HepG2 (cell line): ENCODE measurements at regions not wholly inside any gene's neighbourhood (a gene's known extent, or its start where the extent isn't known, plus 50 kb on each side); places are given as distances from the start of the nearest gene placed in this dataset.

Source experiments
- ATAC-seq: fragments of 200-7000 bp; cut with Tn5 transposase; 3 replicates; pipeline ENCODE4 v1.9.1; 2020; ENCODE audit warnings: mild to moderate bottlenecking, moderate library complexity
- BruUV-seq: library from RNA; stranded (reverse); fragments of 400-500 nt; replicated peaks from 2 replicates; lab custom pipeline; 2021; lab: Mats Ljungman, UMichigan
- CTCF ChIA-PET: fragments of 300-600 bp; formaldehyde crosslinking; extraction: SDS; loops from one replicate; lab custom pipeline; 2021; ENCODE audit warnings: low total read pairs, inconsistent platforms, low intra/inter-chr PET ratio; lab: Yijun Ruan, JAX
- POLR2A ChIA-PET: fragments of 350-600 bp; sonication (Branson Sonifier 250); formaldehyde crosslinking; loops from one replicate; lab custom pipeline; 2020; ENCODE audit warnings: antibody characterized with exemption, inconsistent platforms; lab: Yijun Ruan, JAX
- DNase-seq: peaks from one replicate; pipeline ENCODE4 v3.0.0-alpha.2; 2015; ENCODE audit warnings: low spot score
- FAIRE-seq: peaks from 3 replicates; lab custom pipeline; 2011; peaks lifted over from hg19 to GRCh38; lab: Jason Lieb, UNC
- H2AFZ ChIP-seq: one replicate; pipeline ENCODE4 v1.6.1; 2011; ENCODE audit warnings: low read length, inconsistent platforms
- H3K27ac ChIP-seq: fragments of 300-600 bp; 3 replicates; pipeline ENCODE4 v1.8.0; 2011; ENCODE audit warnings: mixed run types, mild to moderate bottlenecking, mixed read lengths, low read length, inconsistent platforms; ENCODE audit not compliant: insufficient read depth; ENCODE audit errors: extremely low read length
- H3K27me3 ChIP-seq, 2 experiments: fragments of 200-600 bp in 1 of 2; 2 replicates in 1 of 2; 3 replicates in 1 of 2; pipeline versions ENCODE4 v1.6.0 to v1.8.0; 2011; ENCODE audit warnings: low read length in 2 of 2, mild to moderate bottlenecking in 2 of 2, moderate library complexity in 2 of 2, inconsistent platforms in 1 of 2; ENCODE audit not compliant: insufficient read depth in 2 of 2, control insufficient read depth in 1 of 2
- H3K36me3 ChIP-seq, 2 experiments: fragments of 200-600 bp in 1 of 2; replicated peaks in 1 of 2; 2 replicates in 1 of 2; 3 replicates in 1 of 2; pipeline versions ENCODE4 v1.5.1 to v1.8.0; 2011; ENCODE audit warnings: low read length in 2 of 2, inconsistent platforms in 1 of 2; ENCODE audit not compliant: insufficient read depth in 2 of 2, control insufficient read depth in 1 of 2
- H3K4me1 ChIP-seq: 2 replicates; pipeline ENCODE4 v1.5.1; 2012; ENCODE audit warnings: low read length, inconsistent platforms; ENCODE audit not compliant: insufficient read depth
- H3K4me2 ChIP-seq: 2 replicates; pipeline ENCODE4 v1.6.0; 2011; ENCODE audit warnings: low read depth, low read length, inconsistent platforms
- H3K4me3 ChIP-seq, 3 experiments: fragments of 200-600 bp in 1 of 3; sonication (generic), shearing (Covaris generic) in 1 of 3; replicated peaks in 1 of 3; 2 replicates each; pipeline ENCODE4 v1.5.1; 2011 to 2016; ENCODE audit warnings: low read length in 3 of 3, inconsistent platforms in 2 of 3, low read depth in 2 of 3, mild to moderate bottlenecking in 2 of 3, control low read depth in 1 of 3, mixed read lengths in 1 of 3; ENCODE audit not compliant: insufficient read depth in 1 of 3
- H3K79me2 ChIP-seq: one replicate; pipeline ENCODE4 v1.6.1; 2011; ENCODE audit warnings: low read length, inconsistent platforms; ENCODE audit not compliant: insufficient read depth
- H3K9ac ChIP-seq: 2 replicates; pipeline ENCODE4 v1.6.0; 2011; ENCODE audit warnings: mild to moderate bottlenecking, low read depth, low read length, inconsistent platforms; ENCODE audit not compliant: insufficient read depth
- H3K9me3 ChIP-seq: 2 replicates; pipeline ENCODE4 v1.5.1; 2012; ENCODE audit warnings: mild to moderate bottlenecking, low read length
- H4K20me1 ChIP-seq: 2 replicates; pipeline ENCODE4 v1.6.0; 2011; ENCODE audit warnings: inconsistent platforms, mild to moderate bottlenecking, low read length, moderate library complexity; ENCODE audit not compliant: insufficient read depth
- AGO2 ChIP-seq: fragments of 200-400 bp; formaldehyde crosslinking; optimal IDR thresholded peaks from 2 replicates; pipeline ENCODE3; 2017; ENCODE audit warnings: mild to moderate bottlenecking, low read depth, low read length, moderate library complexity
- ARID3A ChIP-seq: IDR thresholded peaks from 2 replicates; pipeline ENCODE4 v1.6.1; 2012; ENCODE audit warnings: low read depth, low read length, improper control_type of control experiment
- MNT ChIP-seq: fragments of 450-650 bp; IDR thresholded peaks from 2 replicates; pipeline ENCODE4 v1.6.1; 2016
- ZNF275 ChIP-seq: sonication (generic); formaldehyde crosslinking; IDR thresholded peaks from 2 replicates; pipeline ENCODE4 v1.8.0; 2022; ENCODE audit warnings: missing genetic modification reagents, mild to moderate bottlenecking, inconsistent platforms, borderline replicate concordance
- WGBS: methylation state at CpG from one replicate; pipeline ENCODE4 v1.1.6; 2017; ENCODE audit warnings: low lambda C conversion rate; 5-methylcytosine and 5-hydroxymethylcytosine counted together
- in situ Hi-C: cut with HindIII; loops from 2 replicates; pipeline ENCODE4 v1.10.0; 2017; ENCODE audit warnings: low pct_unique_long_range_greater_than_20kb; ENCODE audit not compliant: extremely low pct_ligation_motif_present
- intact Hi-C: fragments of 100-400 bp; cut with micrococcal nuclease; formaldehyde crosslinking; loops from one replicate; pipeline ENCODE4 v1.10.0; 2022; ENCODE audit not compliant: unreplicated experiment

GRCh38 chr2:138831154-138831553 lies 51.0 kb upstream of the NXPH2 start:
- FAIRE-seq = no peak
- Histone ChIP-seq H3K27ac (no peak overlapping the region), H3K27me3 (no peaks in the 10 kb centered on the region), H3K4me3 (no peak overlapping the region), H3K79me2 (no peaks in the 10 kb centered on the region), H3K9me3 (no peaks in the 10 kb centered on the region), H3K9ac (no peak overlapping the region), H4K20me1 (no peaks in the 10 kb centered on the region), H3K4me2 (no peak overlapping the region), H3K36me3 (no peaks in the 10 kb centered on the region), H2AFZ (no peak overlapping the region), H3K4me1 (no peaks in the 10 kb centered on the region)
- in situ Hi-C loops = no loop called here
- no TSS peak for BruUV-seq
- intact Hi-C loops = no loop called here
- ATAC-seq = no peak
- POLR2A ChIA-PET = no interaction called here
- DNase-seq = no peak
- TF ChIP-seq ZNF275 (CRISPR knock-in tag) = no peak
- TF ChIP-seq ARID3A = no peak
- no peak for TF ChIP-seq AGO2
- peak; percentile 96 for TF ChIP-seq MNT
- WGBS = 0% methylated on average over 2 of the region's 2 CpGs
- CTCF ChIA-PET = interaction anchor here (6.0 kb wide), 1 partner anchor 966 kb away, joined by 53 read pairs; no protein-coding TSS in a partner anchor
